ENCODE measurements at regions not wholly inside any gene's neighbourhood (a gene's known extent, or its start where the extent isn't known, plus 50 kb on each side); places are given as distances from the start of the nearest gene placed in this dataset.

DNA sequence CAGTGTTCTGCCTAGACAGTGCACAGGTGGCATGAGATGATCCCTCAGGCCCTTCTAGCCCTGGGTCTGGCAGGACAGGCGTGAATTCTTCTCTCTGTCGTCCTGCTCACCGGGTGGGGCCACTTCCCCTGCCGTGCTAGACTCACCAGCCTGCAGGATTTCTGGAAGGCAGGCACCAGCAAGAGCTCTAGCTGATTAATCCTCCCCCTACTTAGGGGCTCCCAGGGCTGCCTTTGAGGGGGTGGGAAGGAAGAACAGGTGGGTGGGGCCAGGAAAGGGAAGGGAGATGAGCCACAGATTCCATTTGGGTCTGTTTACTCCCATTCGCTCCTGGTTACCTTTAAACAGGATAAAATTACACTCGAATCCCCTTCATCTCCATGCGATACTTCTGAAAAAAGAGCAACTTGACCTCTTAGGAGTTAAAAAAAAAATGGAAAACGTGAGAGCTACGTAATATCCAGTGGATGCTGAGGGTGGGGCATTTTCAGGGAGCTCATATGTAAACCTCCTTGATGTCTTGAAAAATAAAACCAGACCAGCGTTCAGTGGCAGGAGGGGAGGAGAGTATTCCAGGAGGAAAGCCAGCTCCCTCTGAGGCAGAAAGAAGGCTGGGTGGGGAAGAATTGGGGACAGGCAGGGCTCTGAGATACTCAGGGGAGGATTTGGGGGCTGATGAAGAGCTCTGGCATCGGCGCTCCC is 665.5 kb downstream of the PTPRU start:
- TF ChIP-seq, protein P1, sequence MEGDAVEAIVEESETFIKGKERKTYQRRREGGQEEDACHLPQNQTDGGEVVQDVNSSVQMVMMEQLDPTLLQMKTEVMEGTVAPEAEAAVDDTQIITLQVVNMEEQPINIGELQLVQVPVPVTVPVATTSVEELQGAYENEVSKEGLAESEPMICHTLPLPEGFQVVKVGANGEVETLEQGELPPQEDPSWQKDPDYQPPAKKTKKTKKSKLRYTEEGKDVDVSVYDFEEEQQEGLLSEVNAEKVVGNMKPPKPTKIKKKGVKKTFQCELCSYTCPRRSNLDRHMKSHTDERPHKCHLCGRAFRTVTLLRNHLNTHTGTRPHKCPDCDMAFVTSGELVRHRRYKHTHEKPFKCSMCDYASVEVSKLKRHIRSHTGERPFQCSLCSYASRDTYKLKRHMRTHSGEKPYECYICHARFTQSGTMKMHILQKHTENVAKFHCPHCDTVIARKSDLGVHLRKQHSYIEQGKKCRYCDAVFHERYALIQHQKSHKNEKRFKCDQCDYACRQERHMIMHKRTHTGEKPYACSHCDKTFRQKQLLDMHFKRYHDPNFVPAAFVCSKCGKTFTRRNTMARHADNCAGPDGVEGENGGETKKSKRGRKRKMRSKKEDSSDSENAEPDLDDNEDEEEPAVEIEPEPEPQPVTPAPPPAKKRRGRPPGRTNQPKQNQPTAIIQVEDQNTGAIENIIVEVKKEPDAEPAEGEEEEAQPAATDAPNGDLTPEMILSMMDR (IDR thresholded peaks at IDR 0.05): no peak
- TF ChIP-seq POLR2AphosphoS5 (IDR thresholded peaks at IDR 0.05): no peak
- no peak for TF ChIP-seq POLR2A (IDR thresholded peaks at IDR 0.05)
- no peak for TF ChIP-seq EP300 (IDR thresholded peaks at IDR 0.05)
